Upper lobe of left lung (tissue), 4 donors: ENCODE measurements at regions not wholly inside any gene's neighbourhood (a gene's known extent, or its start where the extent isn't known, plus 50 kb on each side); places are given as distances from the start of the nearest gene placed in this dataset.

Source experiments
- CTCF ChIP-seq, 6 experiments: fragments of 450-650 bp in 4 of 6; fragments of 200-600 bp in 2 of 6; sonication (generic) in 2 of 6; IDR thresholded peaks; one replicate each; pipeline ENCODE4 v1.5.1; 2016 to 2019; ENCODE audit warnings: antibody characterized with exemption in 6 of 6
- EP300 ChIP-seq, 4 donors: sonication (generic); formaldehyde crosslinking; IDR thresholded peaks; one replicate each; pipeline ENCODE4 v1.5.1; 2017; ENCODE audit warnings: antibody characterized with exemption in 4 of 4, control low read depth in 2 of 4
- POLR2AphosphoS5 ChIP-seq, 2 donors: sonication (generic); formaldehyde crosslinking; IDR thresholded peaks; one replicate each; pipeline ENCODE4 v1.5.1; 2017; ENCODE audit warnings: antibody characterized with exemption in 2 of 2

- TF ChIP-seq CTCF (IDR thresholded peaks at IDR 0.05): no peak
- TF ChIP-seq POLR2AphosphoS5 (IDR thresholded peaks at IDR 0.05): no peak
- no peak for TF ChIP-seq EP300 (IDR thresholded peaks at IDR 0.05)
Observed at GRCh38 chr14:76268047-76268431, 107.9 kb upstream of the ESRRB start.
